Fibroblast of the conjunctiva (primary cell): ENCODE measurements at regions not wholly inside any gene's neighbourhood (a gene's known extent, or its start where the extent isn't known, plus 50 kb on each side); places are given as distances from the start of the nearest gene placed in this dataset.
"Not testable (repeated sequence)": the region's sequence is repeated elsewhere in the genome, so short reads cannot be mapped to it uniquely, and the experiment has no call there.

ENCODE experiments used
- DNase-seq: peaks from one replicate; pipeline ENCODE4 v3.0.0-alpha.2; 2010; ENCODE audit warnings: low read depth

GRCh38 chr1:146510248-146510983 lies 281.6 kb upstream of the NOTCH2NLA start:
- not testable (repeated sequence) for DNase-seq

GRCh38 chr1:146504121-146504520 lies 275.3 kb upstream of the NOTCH2NLA start:
- DNase-seq: not testable (repeated sequence)

GRCh38 chr1:146487555-146487954 lies 258.7 kb upstream of the NOTCH2NLA start:
- not testable (repeated sequence) for DNase-seq

GRCh38 chr1:146487155-146487554 lies 258.3 kb upstream of the NOTCH2NLA start:
- not testable (repeated sequence) for DNase-seq

GRCh38 chr1:146486300-146487014 lies 257.6 kb upstream of the NOTCH2NLA start:
- DNase-seq: not testable (repeated sequence)

GRCh38 chr1:146484195-146484594 lies 255.4 kb upstream of the NOTCH2NLA start:
- not testable (repeated sequence) for DNase-seq

- not testable (repeated sequence) for DNase-seq
Observed at GRCh38 chr1:146479188-146479587, 250.4 kb upstream of the NOTCH2NLA start.

GRCh38 chr1:146478125-146478720 lies 249.4 kb upstream of the NOTCH2NLA start:
- DNase-seq: not testable (repeated sequence)

GRCh38 chr1:146475086-146475485 lies 246.3 kb upstream of the NOTCH2NLA start:
- DNase-seq: not testable (repeated sequence)

- not testable (repeated sequence) for DNase-seq
Observed at GRCh38 chr1:146474216-146474615, 245.4 kb upstream of the NOTCH2NLA start.

- DNase-seq: peak; percentile 21
Observed at GRCh38 chr1:146472192-146472861, 243.5 kb upstream of the NOTCH2NLA start.

GRCh38 chr1:146459939-146460338 lies 231.1 kb upstream of the NOTCH2NLA start:
- not testable (repeated sequence) for DNase-seq

GRCh38 chr1:146459308-146459707 lies 230.5 kb upstream of the NOTCH2NLA start:
- DNase-seq: not testable (repeated sequence)

GRCh38 chr1:146448877-146449246 lies 220.0 kb upstream of the NOTCH2NLA start:
- DNase-seq: not testable (repeated sequence)

GRCh38 chr1:146448212-146448876 lies 219.5 kb upstream of the NOTCH2NLA start:
- not testable (repeated sequence) for DNase-seq

- DNase-seq: not testable (repeated sequence)
Observed at GRCh38 chr1:146443871-146444222, 215.0 kb upstream of the NOTCH2NLA start.

- not testable (repeated sequence) for DNase-seq
Observed at GRCh38 chr1:146443088-146443870, 214.5 kb upstream of the NOTCH2NLA start.

- not testable (repeated sequence) for DNase-seq
Observed at GRCh38 chr1:146438543-146438942, 209.7 kb upstream of the NOTCH2NLA start.

GRCh38 chr1:146416642-146417041 lies 187.8 kb upstream of the NOTCH2NLA start:
- not testable (repeated sequence) for DNase-seq

GRCh38 chr1:146415017-146415416 lies 186.2 kb upstream of the NOTCH2NLA start:
- DNase-seq: not testable (repeated sequence)

- not testable (repeated sequence) for DNase-seq
Observed at GRCh38 chr1:146413911-146414310, 185.1 kb upstream of the NOTCH2NLA start.
